Activated naive CD8-positive, alpha-beta T cell treated with anti-CD3 and anti-CD28 coated beads for 36 hours (primary cell): ENCODE measurements at regions not wholly inside any gene's neighbourhood (a gene's known extent, or its start where the extent isn't known, plus 50 kb on each side); places are given as distances from the start of the nearest gene placed in this dataset.
"Not testable (repeated sequence)": the region's sequence is repeated elsewhere in the genome, so short reads cannot be mapped to it uniquely, and the experiment has no call there.

Experiments
- DNase-seq: peaks from one replicate; pipeline ENCODE4 v3.0.0; 2021
- H3K27ac Mint-ChIP-seq: one replicate; pipeline ENCODE4 v1.8.0; 2022; ENCODE audit warnings: mild to moderate bottlenecking, moderate library complexity, mixed read lengths
- H3K27me3 Mint-ChIP-seq: one replicate; pipeline ENCODE4 v1.8.0; 2022; ENCODE audit warnings: mild to moderate bottlenecking, mixed read lengths
- H3K36me3 Mint-ChIP-seq: one replicate; pipeline ENCODE4 v1.8.0; 2021; ENCODE audit warnings: mild to moderate bottlenecking, mixed read lengths
- H3K4me1 Mint-ChIP-seq: one replicate; pipeline ENCODE4 v1.8.0; 2021; ENCODE audit warnings: mixed read lengths
- H3K4me3 Mint-ChIP-seq: one replicate; pipeline ENCODE4 v1.8.0; 2022; ENCODE audit warnings: mild to moderate bottlenecking, moderate library complexity, mixed read lengths
- H3K9me3 Mint-ChIP-seq: one replicate; pipeline ENCODE4 v1.8.0; 2022; ENCODE audit warnings: mixed read lengths

- no peak overlapping the region for H3K27ac Mint-ChIP-seq
- H3K36me3 Mint-ChIP-seq, result no peaks in the 10 kb centered on the region
- no peak for DNase-seq
- no peaks in the 10 kb centered on the region for H3K9me3 Mint-ChIP-seq
- peaks cover 2% of the 10 kb centered on the region for H3K4me1 Mint-ChIP-seq
- no peaks in the 10 kb centered on the region for H3K27me3 Mint-ChIP-seq
- no peak overlapping the region for H3K4me3 Mint-ChIP-seq
Observed at GRCh38 chr6:21745543-21746337, 152.2 kb downstream of the SOX4 start.

DNA sequence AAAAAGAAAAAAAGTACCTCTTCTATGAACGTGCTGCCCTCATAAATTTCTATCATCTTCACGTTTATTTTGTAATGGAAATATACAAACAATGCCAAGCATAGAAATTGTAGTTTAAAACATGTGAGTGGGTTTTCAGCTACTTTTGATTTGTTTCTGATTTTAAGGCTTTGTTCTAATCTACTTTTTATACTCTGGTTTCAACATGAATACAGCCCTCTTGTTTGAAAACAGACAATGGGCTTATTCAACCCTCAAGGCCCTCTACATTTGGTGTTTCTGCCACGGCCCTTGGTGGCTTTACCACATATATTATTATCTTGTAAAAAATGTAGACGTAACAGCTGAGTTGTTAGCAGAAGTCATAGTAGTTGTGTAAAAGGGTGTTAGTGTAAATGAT is 153.9 kb downstream of the SOX4 start:
- H3K27ac Mint-ChIP-seq, result no peak overlapping the region
- H3K9me3 Mint-ChIP-seq, result no peaks in the 10 kb centered on the region
- peaks cover 4% of the 10 kb centered on the region for H3K4me1 Mint-ChIP-seq
- no peak overlapping the region for H3K4me3 Mint-ChIP-seq
- no peaks in the 10 kb centered on the region for H3K36me3 Mint-ChIP-seq
- H3K27me3 Mint-ChIP-seq, result no peaks in the 10 kb centered on the region
- no peak for DNase-seq

DNA sequence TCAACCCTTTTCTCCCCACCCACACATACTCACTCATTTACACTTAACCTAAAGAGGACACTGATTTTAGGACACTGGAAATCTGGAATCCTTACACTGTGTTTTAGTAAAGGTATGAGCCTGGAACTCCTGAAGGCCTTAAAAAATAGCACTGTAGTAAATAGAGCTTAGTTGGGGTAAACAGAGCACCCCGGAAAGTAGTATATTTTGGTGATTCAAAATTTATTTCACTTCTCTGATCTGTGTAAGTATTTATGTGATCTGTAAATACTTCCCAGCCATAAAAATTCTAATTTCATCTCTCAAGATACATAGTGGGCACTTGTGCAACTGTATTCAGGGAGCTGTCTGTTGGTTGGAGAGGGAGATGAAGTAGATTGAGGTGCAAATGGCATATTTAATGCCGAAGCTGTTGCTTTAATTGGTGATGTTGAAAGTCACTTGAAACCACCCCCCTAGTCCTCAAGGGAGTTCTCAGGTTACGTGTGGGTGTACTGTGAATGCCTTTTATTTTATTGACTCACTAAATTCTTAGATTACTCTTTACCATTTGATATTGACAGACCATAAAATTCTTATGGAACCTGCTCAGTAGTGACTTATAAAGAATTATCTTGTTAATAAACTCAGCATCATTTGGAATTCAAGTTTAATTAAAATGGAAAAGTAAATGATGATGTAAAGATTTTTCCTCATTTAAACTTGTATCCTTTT is 154.9 kb downstream of the SOX4 start:
- no peak for DNase-seq
- Mint-ChIP-seq H3K27me3 (no peaks in the 10 kb centered on the region), H3K4me3 (no peak overlapping the region), H3K4me1 (peaks cover 4% of the 10 kb centered on the region), H3K27ac (no peak overlapping the region), H3K9me3 (no peaks in the 10 kb centered on the region), H3K36me3 (no peaks in the 10 kb centered on the region)

- Mint-ChIP-seq H3K27ac (no peak overlapping the region), H3K36me3 (no peaks in the 10 kb centered on the region), H3K4me1 (peaks cover 4% of the 10 kb centered on the region), H3K27me3 (no peaks in the 10 kb centered on the region), H3K4me3 (no peak overlapping the region), H3K9me3 (no peaks in the 10 kb centered on the region)
- no peak for DNase-seq
Observed at GRCh38 chr6:21749754-21750153, 156.2 kb downstream of the SOX4 start.

GRCh38 chr6:21750575-21750974 is 157.0 kb downstream of the SOX4 start:
- Mint-ChIP-seq H3K9me3 (no peaks in the 10 kb centered on the region), H3K27ac (no peak overlapping the region), H3K36me3 (no peaks in the 10 kb centered on the region), H3K4me3 (no peak overlapping the region), H3K27me3 (no peaks in the 10 kb centered on the region), H3K4me1 (peaks cover 4% of the 10 kb centered on the region)
- DNase-seq, result no peak

DNA sequence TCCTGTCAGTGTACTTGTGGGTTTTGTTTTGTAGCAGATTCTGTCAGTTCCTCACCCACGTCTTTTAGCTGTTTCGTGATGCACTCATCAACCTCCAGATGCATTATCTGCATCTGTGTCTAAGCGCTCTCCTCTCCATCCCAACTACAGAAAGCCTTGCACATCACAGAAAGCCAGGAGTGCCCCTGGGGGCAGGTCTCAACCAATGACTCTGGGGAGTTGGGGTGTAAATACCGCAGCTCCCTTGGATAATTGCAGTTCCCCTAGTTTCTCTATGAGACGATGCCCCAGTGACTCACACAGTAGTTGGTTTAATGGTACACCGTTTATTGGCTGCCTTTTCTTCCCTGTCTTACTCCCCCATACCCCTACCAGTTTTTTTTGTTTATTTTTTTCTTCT is 158.1 kb downstream of the SOX4 start:
- Mint-ChIP-seq H3K36me3 (no peaks in the 10 kb centered on the region), H3K4me1 (peaks cover 4% of the 10 kb centered on the region), H3K4me3 (no peak overlapping the region), H3K27me3 (no peaks in the 10 kb centered on the region), H3K9me3 (no peaks in the 10 kb centered on the region), H3K27ac (no peak overlapping the region)
- DNase-seq, result no peak

- H3K4me1 Mint-ChIP-seq, result peaks cover 4% of the 10 kb centered on the region
- H3K27me3 Mint-ChIP-seq, result no peaks in the 10 kb centered on the region
- H3K36me3 Mint-ChIP-seq, result no peaks in the 10 kb centered on the region
- DNase-seq, result no peak
- H3K27ac Mint-ChIP-seq, result no peak overlapping the region
- H3K4me3 Mint-ChIP-seq, result no peak overlapping the region
- H3K9me3 Mint-ChIP-seq, result no peaks in the 10 kb centered on the region
Observed at GRCh38 chr6:21752054-21752811, 158.7 kb downstream of the SOX4 start.

DNA sequence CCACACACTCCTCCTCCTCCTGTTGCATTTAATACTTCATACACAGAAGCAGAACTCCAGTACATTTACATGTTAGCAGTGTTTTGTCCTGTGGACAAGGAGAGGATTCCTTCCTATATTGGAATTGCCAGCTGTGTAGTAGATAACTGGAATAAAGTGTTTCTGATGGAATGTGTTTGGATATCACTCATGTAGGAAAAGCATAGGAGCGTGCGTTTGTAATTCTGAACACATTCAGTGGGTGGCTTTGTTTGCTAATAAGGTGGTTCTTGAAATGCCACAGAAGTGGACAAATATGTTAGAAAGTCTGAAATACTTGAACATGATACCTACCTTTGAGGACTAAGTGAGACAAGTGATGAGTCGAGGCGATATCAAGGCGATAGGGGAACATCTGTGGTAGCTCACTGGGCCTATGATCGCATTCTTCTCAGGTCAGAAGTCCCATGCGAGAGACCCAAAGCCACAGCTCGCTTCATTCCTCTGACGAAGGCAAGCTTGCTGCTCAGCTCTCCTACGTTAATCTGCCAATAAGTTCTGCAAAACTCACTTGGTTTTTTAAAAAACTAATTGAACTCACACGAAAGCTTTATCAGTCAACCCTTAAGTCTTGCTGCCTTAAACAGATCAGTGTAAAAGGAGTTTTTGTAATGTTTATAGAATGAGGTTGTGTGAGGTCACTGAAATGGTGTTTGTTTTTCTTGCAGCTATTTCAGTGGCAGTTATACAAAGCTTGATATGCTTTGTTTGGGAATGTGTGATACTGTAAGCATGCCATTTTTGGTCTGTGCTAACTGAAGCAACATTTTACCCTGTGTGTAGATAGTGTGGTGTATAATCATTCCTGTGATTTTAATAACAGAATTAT is 159.9 kb downstream of the SOX4 start:
- Mint-ChIP-seq H3K36me3 (no peaks in the 10 kb centered on the region), H3K4me1 (peaks cover 3% of the 10 kb centered on the region), H3K9me3 (no peaks in the 10 kb centered on the region)

GRCh38 chr6:21754891-21755290 is 161.3 kb downstream of the SOX4 start:
- H3K27me3 Mint-ChIP-seq, result no peaks in the 10 kb centered on the region
- H3K9me3 Mint-ChIP-seq, result no peaks in the 10 kb centered on the region
- H3K36me3 Mint-ChIP-seq, result no peaks in the 10 kb centered on the region
- H3K27ac Mint-ChIP-seq, result no peak overlapping the region
- no peak for DNase-seq
- H3K4me1 Mint-ChIP-seq, result peaks cover 2% of the 10 kb centered on the region
- no peak overlapping the region for H3K4me3 Mint-ChIP-seq

More for the DNA sequence above, 159.9 kb downstream of the SOX4 start:
- H3K27me3 Mint-ChIP-seq, result no peaks in the 10 kb centered on the region
- no peak for DNase-seq
- H3K27ac Mint-ChIP-seq, result no peak overlapping the region
- H3K4me3 Mint-ChIP-seq, result no peak overlapping the region

- Mint-ChIP-seq H3K4me3 (no peak overlapping the region), H3K27ac (no peak overlapping the region), H3K36me3 (no peaks in the 10 kb centered on the region), H3K4me1 (peaks cover 2% of the 10 kb centered on the region), H3K9me3 (no peaks in the 10 kb centered on the region), H3K27me3 (no peaks in the 10 kb centered on the region)
- DNase-seq, result no peak
Observed at GRCh38 chr6:21756487-21756886, 162.9 kb downstream of the SOX4 start.

GRCh38 chr6:21757392-21757791 is 163.8 kb downstream of the SOX4 start:
- not testable (repeated sequence) for H3K36me3 Mint-ChIP-seq, H3K4me1 Mint-ChIP-seq, H3K27ac Mint-ChIP-seq, H3K9me3 Mint-ChIP-seq, H3K4me3 Mint-ChIP-seq, DNase-seq, H3K27me3 Mint-ChIP-seq

GRCh38 chr6:21759721-21760120 is 166.2 kb downstream of the SOX4 start:
- H3K9me3 Mint-ChIP-seq, result no peaks in the 10 kb centered on the region
- H3K27me3 Mint-ChIP-seq, result no peaks in the 10 kb centered on the region
- DNase-seq, result no peak
- no peaks in the 10 kb centered on the region for H3K36me3 Mint-ChIP-seq
- no peak overlapping the region for H3K4me3 Mint-ChIP-seq
- no peaks in the 10 kb centered on the region for H3K4me1 Mint-ChIP-seq
- H3K27ac Mint-ChIP-seq, result no peak overlapping the region

DNA sequence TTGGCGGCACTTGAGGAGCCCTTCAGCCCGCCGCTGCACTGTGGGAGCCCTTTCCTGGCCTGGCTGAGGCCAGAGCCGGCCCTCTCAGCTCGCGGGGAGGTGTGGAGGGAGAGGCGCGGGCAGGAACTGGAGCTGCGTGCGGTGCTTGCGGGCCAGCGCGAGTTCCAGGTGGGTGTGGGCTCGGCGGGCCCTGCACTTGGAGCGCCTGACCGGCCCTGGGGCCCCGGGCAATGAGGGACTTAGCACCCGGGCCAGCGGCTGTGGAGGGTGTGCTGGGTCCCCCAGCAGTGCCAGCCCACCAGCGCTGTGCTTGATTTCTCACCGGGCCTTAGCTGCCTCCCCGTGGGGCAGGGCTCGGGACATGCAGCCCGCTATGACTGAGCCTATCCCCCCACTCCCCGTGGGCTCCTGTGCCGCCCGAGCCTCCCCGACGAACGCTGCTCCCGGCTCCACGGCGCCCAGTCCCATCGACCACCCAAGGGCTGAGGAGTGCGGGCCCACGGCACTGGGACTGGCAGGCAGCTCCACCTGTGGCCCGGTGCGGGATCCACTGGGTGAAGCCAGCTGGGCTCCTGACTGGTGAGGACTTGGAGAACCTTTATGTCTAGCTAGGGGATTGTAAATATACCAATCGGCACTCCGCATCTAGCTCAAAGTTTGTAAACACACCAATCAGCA is 167.6 kb downstream of the SOX4 start:
- H3K27ac Mint-ChIP-seq, DNase-seq, H3K27me3 Mint-ChIP-seq, H3K4me1 Mint-ChIP-seq, H3K4me3 Mint-ChIP-seq, H3K9me3 Mint-ChIP-seq, H3K36me3 Mint-ChIP-seq: not testable (repeated sequence)

DNA sequence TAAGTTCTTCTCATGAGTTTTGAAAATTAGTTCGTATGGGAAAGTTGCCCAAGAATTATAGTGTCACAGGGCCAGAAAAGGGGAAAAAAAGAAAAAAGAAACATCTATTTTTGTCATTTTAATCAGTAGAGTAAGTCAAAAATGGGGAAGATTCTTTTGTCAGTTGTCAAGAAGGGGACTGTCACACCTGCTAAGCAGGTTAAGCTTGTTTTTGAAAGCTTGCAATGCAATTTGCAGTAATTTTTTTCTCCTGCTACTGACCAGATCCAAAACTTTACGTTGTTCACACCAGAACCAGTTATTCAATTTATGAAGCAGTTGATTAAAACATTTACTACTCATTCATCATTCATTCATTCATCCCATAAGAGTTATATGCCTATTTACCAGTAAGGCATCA is 171.4 kb downstream of the SOX4 start:
- no peak overlapping the region for H3K27ac Mint-ChIP-seq
- no peaks in the 10 kb centered on the region for H3K4me1 Mint-ChIP-seq
- H3K36me3 Mint-ChIP-seq, result no peaks in the 10 kb centered on the region
- H3K9me3 Mint-ChIP-seq, result no peaks in the 10 kb centered on the region
- DNase-seq, result no peak
- H3K4me3 Mint-ChIP-seq, result no peak overlapping the region
- no peaks in the 10 kb centered on the region for H3K27me3 Mint-ChIP-seq
